PC-3 (cell line): ENCODE measurements at regions not wholly inside any gene's neighbourhood (a gene's known extent, or its start where the extent isn't known, plus 50 kb on each side); places are given as distances from the start of the nearest gene placed in this dataset.

Experiments used
- EZH2 ChIP-seq: fragments of 300-600 bp; sonication (generic); IDR thresholded peaks from one replicate; pipeline ENCODE4 v1.6.1; 2017; ENCODE audit warnings: antibody characterized with exemption, mild to moderate bottlenecking, low read length; ENCODE audit not compliant: unreplicated experiment
- TF ChIP-seq, protein P1 (sequence below): fragments of 300-600 bp; sonication (generic); conservative IDR thresholded peaks from 2 replicates; pipeline ENCODE4 v1.5.1; 2017; ENCODE audit warnings: antibody characterized with exemption, low read depth, mild to moderate bottlenecking, low read length

DNA sequence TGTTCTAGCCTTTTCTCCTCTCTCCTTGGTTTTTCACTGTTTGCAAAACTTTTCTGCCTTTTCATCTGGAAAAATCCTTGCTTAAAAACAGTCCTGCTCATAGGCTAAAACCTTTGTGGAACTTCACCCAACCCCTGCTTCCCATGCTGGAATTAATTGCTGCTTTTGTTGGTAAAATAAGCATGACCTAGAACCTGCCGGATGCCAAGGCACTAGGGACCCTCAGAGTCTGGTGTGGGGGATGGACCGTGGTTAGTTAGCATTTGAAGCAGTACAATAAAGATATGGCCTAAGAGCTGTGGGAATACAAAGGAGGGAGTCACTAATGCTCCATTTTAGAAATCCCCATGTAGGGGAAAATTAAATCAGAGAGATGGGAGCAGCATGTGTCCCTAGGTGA is 326.3 kb downstream of the KCNRG start:
- TF ChIP-seq, protein P1, sequence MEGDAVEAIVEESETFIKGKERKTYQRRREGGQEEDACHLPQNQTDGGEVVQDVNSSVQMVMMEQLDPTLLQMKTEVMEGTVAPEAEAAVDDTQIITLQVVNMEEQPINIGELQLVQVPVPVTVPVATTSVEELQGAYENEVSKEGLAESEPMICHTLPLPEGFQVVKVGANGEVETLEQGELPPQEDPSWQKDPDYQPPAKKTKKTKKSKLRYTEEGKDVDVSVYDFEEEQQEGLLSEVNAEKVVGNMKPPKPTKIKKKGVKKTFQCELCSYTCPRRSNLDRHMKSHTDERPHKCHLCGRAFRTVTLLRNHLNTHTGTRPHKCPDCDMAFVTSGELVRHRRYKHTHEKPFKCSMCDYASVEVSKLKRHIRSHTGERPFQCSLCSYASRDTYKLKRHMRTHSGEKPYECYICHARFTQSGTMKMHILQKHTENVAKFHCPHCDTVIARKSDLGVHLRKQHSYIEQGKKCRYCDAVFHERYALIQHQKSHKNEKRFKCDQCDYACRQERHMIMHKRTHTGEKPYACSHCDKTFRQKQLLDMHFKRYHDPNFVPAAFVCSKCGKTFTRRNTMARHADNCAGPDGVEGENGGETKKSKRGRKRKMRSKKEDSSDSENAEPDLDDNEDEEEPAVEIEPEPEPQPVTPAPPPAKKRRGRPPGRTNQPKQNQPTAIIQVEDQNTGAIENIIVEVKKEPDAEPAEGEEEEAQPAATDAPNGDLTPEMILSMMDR: no peak
- TF ChIP-seq EZH2: no peak
